Gastroesophageal sphincter (tissue), 4 donors: ENCODE measurements at regions not wholly inside any gene's neighbourhood (a gene's known extent, or its start where the extent isn't known, plus 50 kb on each side); places are given as distances from the start of the nearest gene placed in this dataset.

Experiments
- ATAC-seq: fragments of 150-250 bp; one replicate; pipeline ENCODE4 v1.9.1; 2016; ENCODE audit warnings: mild to moderate bottlenecking, moderate library complexity
- H3K27ac ChIP-seq, 4 donors: fragments of 200-600 bp; sonication (generic) in 3 of 4; 1 replicate in 3 of 4; 2 replicates in 1 of 4; pipeline ENCODE4 v1.5.1; 2016 to 2019
- H3K27me3 ChIP-seq: fragments of 200-600 bp; sonication (generic); one replicate; pipeline ENCODE4 v1.5.1; 2019
- H3K36me3 ChIP-seq, 2 donors: fragments of 200-600 bp; sonication (generic); one replicate each; pipeline ENCODE4 v1.5.1; 2019; ENCODE audit warnings: control low read depth in 1 of 2
- H3K4me1 ChIP-seq, 3 donors: fragments of 200-600 bp; sonication (generic); 1 replicate in 2 of 3; 2 replicates in 1 of 3; pipeline ENCODE4 v1.5.1; 2016 to 2019; ENCODE audit warnings: control low read depth in 2 of 3
- H3K4me3 ChIP-seq, 2 donors: fragments of 200-600 bp; sonication (generic); one replicate each; pipeline ENCODE4 v1.5.1; 2019; ENCODE audit warnings: mild to moderate bottlenecking in 1 of 2, moderate library complexity in 1 of 2
- H3K9me3 ChIP-seq, 3 donors: fragments of 200-600 bp; sonication (generic); one replicate each; pipeline ENCODE4 v1.5.1; 2017 to 2019; ENCODE audit warnings: control low read depth in 2 of 3
- EP300 ChIP-seq: sonication (generic); formaldehyde crosslinking; IDR thresholded peaks from one replicate; pipeline ENCODE4 v1.6.1; 2017; ENCODE audit warnings: antibody characterized with exemption, mild to moderate bottlenecking
- POLR2A ChIP-seq, 2 donors: fragments of 450-650 bp; IDR thresholded peaks; one replicate each; pipeline ENCODE4 v1.6.1; 2017; ENCODE audit warnings: antibody characterized with exemption in 2 of 2, mild to moderate bottlenecking in 2 of 2, moderate library complexity in 1 of 2
- POLR2AphosphoS5 ChIP-seq: sonication (generic); formaldehyde crosslinking; IDR thresholded peaks from one replicate; pipeline ENCODE4 v1.6.1; 2017; ENCODE audit warnings: antibody characterized with exemption
- WGBS, 2 donors: methylation state at CpG; one replicate each; pipeline ENCODE4 v1.1.5; 2018; ENCODE audit warnings: low coverage in 1 of 2; 5-methylcytosine and 5-hydroxymethylcytosine counted together
- TF ChIP-seq, protein P1 (sequence below), 4 experiments: fragments of 200-600 bp in 2 of 4; fragments of 450-650 bp in 2 of 4; sonication (generic) in 1 of 4; IDR thresholded peaks; one replicate each; pipeline ENCODE4 v1.5.1; 2017 to 2019; ENCODE audit warnings: antibody characterized with exemption in 4 of 4, mild to moderate bottlenecking in 2 of 4, moderate library complexity in 2 of 4

DNA sequence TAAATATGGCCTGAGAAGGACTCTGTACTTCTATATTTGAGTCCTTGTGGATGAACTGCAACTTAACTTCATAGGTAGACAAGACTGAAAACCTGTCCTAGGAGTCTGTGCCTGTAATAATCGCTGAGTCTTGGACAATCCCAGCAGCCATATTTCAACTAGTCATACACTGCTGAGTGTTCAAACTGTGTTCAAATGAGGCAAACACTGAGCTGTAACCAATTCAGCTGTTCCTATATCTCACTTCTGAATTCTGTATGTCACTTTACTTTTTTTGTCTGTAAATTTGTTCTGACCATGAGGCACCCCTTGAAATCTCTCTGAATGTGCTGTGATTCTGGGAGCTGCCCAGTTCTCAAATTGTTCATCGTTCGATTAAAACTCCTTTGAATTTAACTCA lies 72.4 kb downstream of the FOXF2 start:
- TF ChIP-seq, protein P1, sequence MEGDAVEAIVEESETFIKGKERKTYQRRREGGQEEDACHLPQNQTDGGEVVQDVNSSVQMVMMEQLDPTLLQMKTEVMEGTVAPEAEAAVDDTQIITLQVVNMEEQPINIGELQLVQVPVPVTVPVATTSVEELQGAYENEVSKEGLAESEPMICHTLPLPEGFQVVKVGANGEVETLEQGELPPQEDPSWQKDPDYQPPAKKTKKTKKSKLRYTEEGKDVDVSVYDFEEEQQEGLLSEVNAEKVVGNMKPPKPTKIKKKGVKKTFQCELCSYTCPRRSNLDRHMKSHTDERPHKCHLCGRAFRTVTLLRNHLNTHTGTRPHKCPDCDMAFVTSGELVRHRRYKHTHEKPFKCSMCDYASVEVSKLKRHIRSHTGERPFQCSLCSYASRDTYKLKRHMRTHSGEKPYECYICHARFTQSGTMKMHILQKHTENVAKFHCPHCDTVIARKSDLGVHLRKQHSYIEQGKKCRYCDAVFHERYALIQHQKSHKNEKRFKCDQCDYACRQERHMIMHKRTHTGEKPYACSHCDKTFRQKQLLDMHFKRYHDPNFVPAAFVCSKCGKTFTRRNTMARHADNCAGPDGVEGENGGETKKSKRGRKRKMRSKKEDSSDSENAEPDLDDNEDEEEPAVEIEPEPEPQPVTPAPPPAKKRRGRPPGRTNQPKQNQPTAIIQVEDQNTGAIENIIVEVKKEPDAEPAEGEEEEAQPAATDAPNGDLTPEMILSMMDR (IDR thresholded peaks at IDR 0.05): no peak
- no peak for TF ChIP-seq POLR2A (IDR thresholded peaks at IDR 0.05)
- TF ChIP-seq POLR2AphosphoS5: no peak
- TF ChIP-seq EP300: no peak
- no peak overlapping the region for H3K27ac ChIP-seq
- no peaks in the 10 kb centered on the region for H3K36me3 ChIP-seq
- H3K27me3 ChIP-seq: no peaks in the 10 kb centered on the region
- WGBS, 2 donors: 87 to 90% methylated on average over 3 of the region's 3 CpGs
- no peaks in the 10 kb centered on the region for H3K9me3 ChIP-seq
- no peak overlapping the region for H3K4me3 ChIP-seq
- H3K4me1 ChIP-seq: no peaks in the 10 kb centered on the region
- no peak for ATAC-seq

DNA sequence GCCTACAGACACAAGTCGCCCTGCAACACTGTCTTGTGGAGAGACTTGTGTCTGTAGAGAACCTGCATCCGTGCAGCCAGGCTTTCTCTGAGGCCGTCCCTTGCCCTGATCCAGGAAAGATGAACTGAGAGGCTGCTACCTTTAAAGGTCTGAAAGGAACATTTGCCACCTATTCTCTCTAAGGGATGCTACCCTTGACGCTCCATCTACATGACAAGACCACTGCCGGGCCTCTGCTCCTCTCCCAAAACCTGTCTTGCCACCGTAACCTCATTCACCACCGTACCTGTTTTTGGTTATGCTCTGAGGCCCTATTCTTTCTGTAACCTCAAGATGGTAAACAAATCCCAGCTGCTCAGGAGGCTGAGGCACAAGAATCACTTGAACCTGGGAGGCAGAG lies 73.9 kb downstream of the FOXF2 start:
- TF ChIP-seq EP300 (no peak), POLR2AphosphoS5 (no peak), POLR2A (IDR thresholded peaks at IDR 0.05) (no peak)
- TF ChIP-seq, protein P1 (IDR thresholded peaks at IDR 0.05): no peak
- Histone ChIP-seq H3K9me3 (no peaks in the 10 kb centered on the region), H3K27ac (no peak overlapping the region), H3K36me3 (no peaks in the 10 kb centered on the region), H3K27me3 (no peaks in the 10 kb centered on the region), H3K4me3 (no peak overlapping the region), H3K4me1 (no peaks in the 10 kb centered on the region)
- no peak for ATAC-seq
- 81 to 88% methylated on average over 4 to 5 of the region's 7 CpGs for WGBS, 2 donors

GRCh38 chr6:1463751-1464426 lies 74.5 kb downstream of the FOXF2 start:
- Histone ChIP-seq H3K9me3 (no peaks in the 10 kb centered on the region), H3K27ac (no peak overlapping the region), H3K4me3 (no peak overlapping the region), H3K36me3 (no peaks in the 10 kb centered on the region), H3K4me1 (no peaks in the 10 kb centered on the region), H3K27me3 (no peaks in the 10 kb centered on the region)
- 80 to 100% methylated on average over 2 of the region's 8 CpGs for WGBS, 2 donors
- ATAC-seq: no peak
- TF ChIP-seq EP300 (no peak), POLR2A (IDR thresholded peaks at IDR 0.05) (no peak), POLR2AphosphoS5 (no peak)
- TF ChIP-seq, protein P1 (IDR thresholded peaks at IDR 0.05): no peak

GRCh38 chr6:1464781-1465370 lies 75.5 kb downstream of the FOXF2 start:
- Histone ChIP-seq H3K4me3 (no peak overlapping the region), H3K4me1 (no peaks in the 10 kb centered on the region), H3K9me3 (no peaks in the 10 kb centered on the region), H3K27ac (no peak overlapping the region), H3K36me3 (no peaks in the 10 kb centered on the region), H3K27me3 (no peaks in the 10 kb centered on the region)
- TF ChIP-seq EP300 (no peak), POLR2AphosphoS5 (no peak), POLR2A (IDR thresholded peaks at IDR 0.05) (no peak)
- TF ChIP-seq, protein P1 (IDR thresholded peaks at IDR 0.05): no peak
- no peak for ATAC-seq
- 86 to 87% methylated on average over 4 of the region's 7 CpGs for WGBS, 2 donors

- no peaks in the 10 kb centered on the region for H3K4me1 ChIP-seq
- no peaks in the 10 kb centered on the region for H3K36me3 ChIP-seq
- H3K4me3 ChIP-seq: no peak overlapping the region
- no peaks in the 10 kb centered on the region for H3K9me3 ChIP-seq
- no peak overlapping the region for H3K27ac ChIP-seq
- 53 to 63% methylated on average over 6 to 7 of the region's 7 CpGs for WGBS, 2 donors
- no peak for ATAC-seq
- no peaks in the 10 kb centered on the region for H3K27me3 ChIP-seq
- TF ChIP-seq POLR2A (IDR thresholded peaks at IDR 0.05) (no peak), POLR2AphosphoS5 (no peak), EP300 (no peak)
- TF ChIP-seq, protein P1 (IDR thresholded peaks at IDR 0.05): no peak
Observed at GRCh38 chr6:1468126-1468525, 78.8 kb downstream of the FOXF2 start.
